AG04449 (cell line): ENCODE measurements at regions not wholly inside any gene's neighbourhood (a gene's known extent, or its start where the extent isn't known, plus 50 kb on each side); places are given as distances from the start of the nearest gene placed in this dataset.
"Not testable (repeated sequence)": the region's sequence is repeated elsewhere in the genome, so short reads cannot be mapped to it uniquely, and the experiment has no call there.

Experiments used
- CTCF ChIA-PET: fragments of 350-600 bp; formaldehyde crosslinking; extraction: SDS; loops from one replicate; lab custom pipeline; 2021; ENCODE audit warnings: antibody characterized with exemption; lab: Yijun Ruan, JAX
- POLR2A ChIA-PET: fragments of 400-600, 350-600 bp; formaldehyde crosslinking; extraction: SDS; loops from one replicate; lab custom pipeline; 2020; ENCODE audit warnings: antibody characterized with exemption, inconsistent platforms; lab: Yijun Ruan, JAX
- DNase-seq: peaks from one replicate; pipeline ENCODE4 v3.0.0-alpha.2; 2010; ENCODE audit warnings: low read depth, low spot score
- H3K4me3 ChIP-seq: 2 replicates; pipeline ENCODE4 v1.5.1; 2011; ENCODE audit warnings: low read depth, mild to moderate bottlenecking, control low read depth, low read length
- CTCF ChIP-seq: IDR thresholded peaks from one replicate; pipeline ENCODE4 v1.5.1; 2011; ENCODE audit warnings: mild to moderate bottlenecking, moderate library complexity, low read length, control low read depth, inconsistent platforms; ENCODE audit not compliant: insufficient read depth; ENCODE audit errors: missing control alignments

- CTCF ChIA-PET: no interaction called here
- TF ChIP-seq CTCF: no peak
- no peak overlapping the region for H3K4me3 ChIP-seq
- POLR2A ChIA-PET: no interaction called here
- no peak for DNase-seq
These were observed 74.6 kb upstream of the FRMPD3 start for GRCh38 chrX:107374831-107375230.

- POLR2A ChIA-PET, DNase-seq, H3K4me3 ChIP-seq, CTCF ChIA-PET: not testable (repeated sequence)
These were observed 73.3 kb upstream of the FRMPD3 start for GRCh38 chrX:107376186-107376585.

GRCh38 chrX:107384397-107385105, 64.9 kb upstream of the FRMPD3 start:
- CTCF ChIA-PET: no interaction called here
- no peak for TF ChIP-seq CTCF
- no peak for DNase-seq
- H3K4me3 ChIP-seq: no peak overlapping the region
- POLR2A ChIA-PET: no interaction called here

- TF ChIP-seq CTCF: no peak
- ChIA-PET POLR2A (no interaction called here), CTCF (no interaction called here)
- no peak overlapping the region for H3K4me3 ChIP-seq
- DNase-seq: no peak
These were observed 59.7 kb upstream of the FRMPD3 start for GRCh38 chrX:107389726-107390125.

- CTCF ChIA-PET, H3K4me3 ChIP-seq, POLR2A ChIA-PET, DNase-seq: not testable (repeated sequence)
These were observed 55.8 kb upstream of the FRMPD3 start for GRCh38 chrX:107393656-107394055.

GRCh38 chrX:107396235-107396634, 53.2 kb upstream of the FRMPD3 start:
- no peak overlapping the region for H3K4me3 ChIP-seq
- no peak for DNase-seq
- ChIA-PET CTCF (no interaction called here), POLR2A (no interaction called here)
- no peak for TF ChIP-seq CTCF

GRCh38 chrX:107396783-107397182, 52.7 kb upstream of the FRMPD3 start:
- DNase-seq: no peak
- POLR2A ChIA-PET: no interaction called here
- TF ChIP-seq CTCF: no peak
- CTCF ChIA-PET: no interaction called here
- H3K4me3 ChIP-seq: no peak overlapping the region
